ENCODE measurements at regions not wholly inside any gene's neighbourhood (a gene's known extent, or its start where the extent isn't known, plus 50 kb on each side); places are given as distances from the start of the nearest gene placed in this dataset.
A peak's percentile ranks its signal among the peaks of the same experiment; 100 is the strongest.

GRCh38 chr6:137434640-137435039 is 59.6 kb downstream of the OLIG3 start:
- no peak for DNase-seq (ENCODE audit: low spot score)

GRCh38 chr6:137432054-137432611 is 62.1 kb downstream of the OLIG3 start:
- DNase-seq (ENCODE audit: low spot score), result no peak

GRCh38 chr6:137430954-137431353 is 63.2 kb downstream of the OLIG3 start:
- no peak for DNase-seq (ENCODE audit: low spot score)

- no peak for DNase-seq (ENCODE audit: low spot score)
Observed at GRCh38 chr6:137427656-137428290, 66.4 kb downstream of the OLIG3 start.

- DNase-seq (ENCODE audit: low spot score), result no peak
Observed at GRCh38 chr6:137426007-137426689, 68.0 kb downstream of the OLIG3 start.

- no peak for DNase-seq (ENCODE audit: low spot score)
Observed at GRCh38 chr6:137424251-137424650, 69.9 kb downstream of the OLIG3 start.

GRCh38 chr6:137423451-137424168 is 70.6 kb downstream of the OLIG3 start:
- no peak for DNase-seq (ENCODE audit: low spot score)

- DNase-seq (ENCODE audit: low spot score), result no peak
Observed at GRCh38 chr6:137417396-137417795, 76.8 kb downstream of the OLIG3 start.

GRCh38 chr6:137416376-137417109 is 77.7 kb downstream of the OLIG3 start:
- no peak for DNase-seq (ENCODE audit: low spot score)

GRCh38 chr6:137415834-137416190 is 78.4 kb downstream of the OLIG3 start:
- no peak for DNase-seq (ENCODE audit: low spot score)

- DNase-seq (ENCODE audit: low spot score), result peak; percentile 78
Observed at GRCh38 chr6:137415127-137415833, 78.9 kb downstream of the OLIG3 start.

- DNase-seq (ENCODE audit: low spot score), result no peak
Observed at GRCh38 chr6:137414599-137414998, 79.6 kb downstream of the OLIG3 start.

GRCh38 chr6:137413482-137413881 is 80.7 kb downstream of the OLIG3 start:
- no peak for DNase-seq (ENCODE audit: low spot score)

GRCh38 chr6:137412562-137412961 is 81.6 kb downstream of the OLIG3 start:
- no peak for DNase-seq (ENCODE audit: low spot score)

- DNase-seq (ENCODE audit: low spot score), result no peak
Observed at GRCh38 chr6:137409266-137409777, 84.9 kb downstream of the OLIG3 start.

GRCh38 chr6:137407816-137408215 is 86.4 kb downstream of the OLIG3 start:
- no peak for DNase-seq (ENCODE audit: low spot score)

- no peak for DNase-seq (ENCODE audit: low spot score)
Observed at GRCh38 chr6:137405806-137406205, 88.4 kb downstream of the OLIG3 start.

- no peak for DNase-seq (ENCODE audit: low spot score)
Observed at GRCh38 chr6:137403855-137404254, 90.3 kb downstream of the OLIG3 start.

GRCh38 chr6:137403443-137403842 is 90.8 kb downstream of the OLIG3 start:
- DNase-seq (ENCODE audit: low spot score), result no peak

- DNase-seq (ENCODE audit: low spot score), result no peak
Observed at GRCh38 chr6:137402143-137402680, 92.0 kb downstream of the OLIG3 start.

- no peak for DNase-seq (ENCODE audit: low spot score)
Observed at GRCh38 chr6:137401088-137401487, 93.1 kb downstream of the OLIG3 start.

Measured in CD4-positive, alpha-beta T cell treated with Interleukin-6 at 100 ng/mL for 8 hours (primary cell).